A673 (cell line): ENCODE measurements at regions not wholly inside any gene's neighbourhood (a gene's known extent, or its start where the extent isn't known, plus 50 kb on each side); places are given as distances from the start of the nearest gene placed in this dataset.

Experiments
- BruUV-seq: library from RNA; stranded (reverse); fragments of 400-500 nt; replicated peaks from 2 replicates; lab custom pipeline; 2021; lab: Mats Ljungman, UMichigan
- CTCF ChIA-PET: fragments of 300-600 bp; sonication (Branson Sonifier 250); formaldehyde crosslinking; loops from one replicate; lab custom pipeline; 2022; ENCODE audit warnings: antibody characterized with exemption; lab: Charles Lee
- POLR2A ChIA-PET: fragments of 300-600 bp; sonication (Branson Sonifier 250); formaldehyde crosslinking; loops from one replicate; lab custom pipeline; 2022; ENCODE audit warnings: antibody characterized with exemption; ENCODE audit not compliant: low non-redundant PET; lab: Charles Lee
- DNase-seq: peaks from one replicate; pipeline ENCODE4 v3.0.0-alpha.2; 2015; ENCODE audit warnings: low spot score
- H3K27ac ChIP-seq: fragments of 200-600 bp; sonication (generic); 2 replicates; pipeline ENCODE4 v1.5.1; 2016; ENCODE audit warnings: mixed run types, low read depth, mild to moderate bottlenecking, mixed read lengths, antibody characterized with exemption, low read length; ENCODE audit not compliant: poor library complexity, severe bottlenecking
- H3K27me3 ChIP-seq: fragments of 200-600 bp; sonication (generic); replicated peaks from 2 replicates; pipeline ENCODE4 v1.6.1; 2017; ENCODE audit warnings: mixed run types, low read depth, mild to moderate bottlenecking, mixed read lengths, antibody characterized with exemption, low read length; ENCODE audit not compliant: insufficient read depth, poor library complexity
- H3K36me3 ChIP-seq: fragments of 200-600 bp; sonication (generic); 2 replicates; pipeline ENCODE4 v1.6.1; 2016; ENCODE audit warnings: mixed run types, mild to moderate bottlenecking, mixed read lengths, antibody characterized with exemption, low read length; ENCODE audit not compliant: insufficient read depth, poor library complexity, severe bottlenecking
- H3K4me1 ChIP-seq: fragments of 200-600 bp; sonication (generic); 2 replicates; pipeline ENCODE4 v1.6.1; 2017; ENCODE audit warnings: mixed run types, mild to moderate bottlenecking, mixed read lengths, antibody characterized with exemption, low read length; ENCODE audit not compliant: insufficient read depth, poor library complexity, severe bottlenecking
- H3K4me3 ChIP-seq: fragments of 200-600 bp; sonication (generic); 2 replicates; pipeline ENCODE4 v1.5.1; 2016; ENCODE audit warnings: low read depth, mixed run types, mild to moderate bottlenecking, mixed read lengths, low read length; ENCODE audit not compliant: poor library complexity, severe bottlenecking
- H3K9me3 ChIP-seq: fragments of 200-600 bp; sonication (generic); 2 replicates; pipeline ENCODE4 v1.6.1; 2016; ENCODE audit warnings: mixed run types, low read depth, mild to moderate bottlenecking, mixed read lengths, antibody characterized with exemption, low read length; ENCODE audit not compliant: poor library complexity, severe bottlenecking
- EZH2 ChIP-seq: fragments of 200-600 bp; sonication (generic); IDR thresholded peaks from 2 replicates; pipeline ENCODE4 v1.6.1; 2017; ENCODE audit warnings: borderline replicate concordance, low read depth, mild to moderate bottlenecking, mixed read lengths, antibody characterized with exemption, low read length; ENCODE audit not compliant: poor library complexity, severe bottlenecking
- intact Hi-C: fragments of 100-400 bp; cut with micrococcal nuclease; formaldehyde crosslinking; loops from one replicate; pipeline ENCODE4 v1.10.0; 2022; ENCODE audit not compliant: unreplicated experiment
- TF ChIP-seq, protein P1 (sequence below): fragments of 300-800, 200-600 bp; sonication (generic); conservative IDR thresholded peaks from 2 replicates; pipeline ENCODE4 v1.5.1; 2017; ENCODE audit warnings: low read depth, mild to moderate bottlenecking, antibody characterized with exemption, low read length, moderate library complexity, mixed read lengths

DNA sequence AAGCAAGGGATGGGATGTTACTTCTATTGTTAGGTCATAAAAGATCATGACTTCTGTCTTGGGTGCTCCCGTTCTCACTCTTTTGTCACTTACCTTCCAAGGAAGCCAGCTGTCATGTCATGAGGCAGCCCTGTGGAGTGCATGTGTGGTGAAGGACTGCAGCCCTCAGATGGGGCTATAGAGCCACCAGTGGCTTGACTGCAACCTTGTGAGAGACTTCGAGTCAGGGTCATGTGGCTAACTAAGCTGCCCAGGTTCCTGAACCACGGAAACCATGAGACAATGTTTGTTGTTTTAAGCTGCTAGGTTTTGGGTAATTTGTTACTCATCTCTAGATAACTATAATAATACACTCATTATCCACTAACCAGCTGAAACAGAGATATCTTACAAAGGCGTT is 477.1 kb downstream of the BTBD3 start:
- Histone ChIP-seq H3K4me1 (no peaks in the 10 kb centered on the region), H3K9me3 (no peaks in the 10 kb centered on the region), H3K27ac (no peak overlapping the region), H3K36me3 (no peaks in the 10 kb centered on the region), H3K4me3 (no peak overlapping the region), H3K27me3 (no peaks in the 10 kb centered on the region)
- DNase-seq: no peak
- no TSS peak for BruUV-seq
- TF ChIP-seq, protein P1, sequence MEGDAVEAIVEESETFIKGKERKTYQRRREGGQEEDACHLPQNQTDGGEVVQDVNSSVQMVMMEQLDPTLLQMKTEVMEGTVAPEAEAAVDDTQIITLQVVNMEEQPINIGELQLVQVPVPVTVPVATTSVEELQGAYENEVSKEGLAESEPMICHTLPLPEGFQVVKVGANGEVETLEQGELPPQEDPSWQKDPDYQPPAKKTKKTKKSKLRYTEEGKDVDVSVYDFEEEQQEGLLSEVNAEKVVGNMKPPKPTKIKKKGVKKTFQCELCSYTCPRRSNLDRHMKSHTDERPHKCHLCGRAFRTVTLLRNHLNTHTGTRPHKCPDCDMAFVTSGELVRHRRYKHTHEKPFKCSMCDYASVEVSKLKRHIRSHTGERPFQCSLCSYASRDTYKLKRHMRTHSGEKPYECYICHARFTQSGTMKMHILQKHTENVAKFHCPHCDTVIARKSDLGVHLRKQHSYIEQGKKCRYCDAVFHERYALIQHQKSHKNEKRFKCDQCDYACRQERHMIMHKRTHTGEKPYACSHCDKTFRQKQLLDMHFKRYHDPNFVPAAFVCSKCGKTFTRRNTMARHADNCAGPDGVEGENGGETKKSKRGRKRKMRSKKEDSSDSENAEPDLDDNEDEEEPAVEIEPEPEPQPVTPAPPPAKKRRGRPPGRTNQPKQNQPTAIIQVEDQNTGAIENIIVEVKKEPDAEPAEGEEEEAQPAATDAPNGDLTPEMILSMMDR: no peak
- TF ChIP-seq EZH2: no peak
- CTCF ChIA-PET: no interaction called here
- POLR2A ChIA-PET: no interaction called here
- intact Hi-C loops: no loop called here

DNA sequence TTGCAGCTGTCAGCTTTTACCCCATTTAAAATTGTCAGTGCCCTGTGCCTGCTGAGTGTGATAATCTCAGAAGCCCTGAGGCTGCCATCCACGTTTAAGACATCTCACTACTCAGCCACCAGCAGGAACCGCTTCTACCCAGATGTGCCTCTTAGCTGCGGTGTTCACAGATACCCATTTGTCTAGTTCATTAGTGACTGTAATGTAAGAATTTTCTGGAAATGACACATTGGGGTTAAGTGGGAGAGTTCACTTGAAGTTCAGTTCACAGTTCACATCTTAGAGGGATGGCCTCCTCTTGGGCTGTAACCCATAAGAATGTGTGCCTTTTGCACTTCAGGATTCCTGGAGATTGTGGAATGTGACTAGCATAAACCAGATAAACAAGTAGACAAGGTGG is 477.7 kb downstream of the BTBD3 start:
- DNase-seq: no peak
- TF ChIP-seq EZH2: no peak
- TF ChIP-seq, protein P1: no peak
- Histone ChIP-seq H3K9me3 (no peaks in the 10 kb centered on the region), H3K36me3 (no peaks in the 10 kb centered on the region), H3K27ac (no peak overlapping the region), H3K27me3 (no peaks in the 10 kb centered on the region), H3K4me1 (no peaks in the 10 kb centered on the region), H3K4me3 (no peak overlapping the region)
- POLR2A ChIA-PET: no interaction called here
- BruUV-seq: no TSS peak
- intact Hi-C loops: no loop called here
- CTCF ChIA-PET: no interaction called here

DNA sequence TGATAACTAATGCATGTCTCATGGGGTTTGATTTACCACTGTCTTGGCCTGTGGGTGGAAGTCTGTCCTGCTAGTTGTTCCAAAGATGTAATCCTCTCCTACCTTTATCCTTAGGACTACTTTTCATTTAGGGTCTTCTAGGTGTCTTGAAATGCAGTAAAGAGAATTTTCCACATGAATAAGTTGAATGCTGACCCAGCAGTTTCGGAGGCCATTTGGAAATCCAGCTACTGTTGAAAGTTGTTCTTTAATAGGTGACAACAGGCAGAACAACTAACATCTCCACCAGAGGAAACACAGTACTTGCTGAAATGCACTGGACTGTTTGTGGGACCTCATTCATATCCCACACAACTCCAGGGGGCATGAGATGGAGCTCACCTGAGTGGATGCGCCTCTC is 478.1 kb downstream of the BTBD3 start:
- DNase-seq: no peak
- no peak overlapping the region for H3K4me3 ChIP-seq
- no peaks in the 10 kb centered on the region for H3K9me3 ChIP-seq
- TF ChIP-seq, protein P1: no peak
- TF ChIP-seq EZH2: no peak
- ChIA-PET POLR2A (no interaction called here), CTCF (no interaction called here)
- BruUV-seq: no TSS peak
- no peaks in the 10 kb centered on the region for H3K4me1 ChIP-seq
- intact Hi-C loops: no loop called here
- no peaks in the 10 kb centered on the region for H3K36me3 ChIP-seq
- no peak overlapping the region for H3K27ac ChIP-seq
- H3K27me3 ChIP-seq: no peaks in the 10 kb centered on the region
